Stimulated activated CD4-positive, alpha-beta T cell treated with anti-CD3 and anti-CD28 coated beads, TNF-alpha, amount 100 ng/mL, for 24 hours (primary cell): ENCODE measurements at regions not wholly inside any gene's neighbourhood (a gene's known extent, or its start where the extent isn't known, plus 50 kb on each side); places are given as distances from the start of the nearest gene placed in this dataset.

Source experiments
- DNase-seq, 3 experiments: peaks; one replicate each; pipeline ENCODE4 v3.0.0-alpha.2; 2020; ENCODE audit warnings: low read depth in 3 of 3

DNA sequence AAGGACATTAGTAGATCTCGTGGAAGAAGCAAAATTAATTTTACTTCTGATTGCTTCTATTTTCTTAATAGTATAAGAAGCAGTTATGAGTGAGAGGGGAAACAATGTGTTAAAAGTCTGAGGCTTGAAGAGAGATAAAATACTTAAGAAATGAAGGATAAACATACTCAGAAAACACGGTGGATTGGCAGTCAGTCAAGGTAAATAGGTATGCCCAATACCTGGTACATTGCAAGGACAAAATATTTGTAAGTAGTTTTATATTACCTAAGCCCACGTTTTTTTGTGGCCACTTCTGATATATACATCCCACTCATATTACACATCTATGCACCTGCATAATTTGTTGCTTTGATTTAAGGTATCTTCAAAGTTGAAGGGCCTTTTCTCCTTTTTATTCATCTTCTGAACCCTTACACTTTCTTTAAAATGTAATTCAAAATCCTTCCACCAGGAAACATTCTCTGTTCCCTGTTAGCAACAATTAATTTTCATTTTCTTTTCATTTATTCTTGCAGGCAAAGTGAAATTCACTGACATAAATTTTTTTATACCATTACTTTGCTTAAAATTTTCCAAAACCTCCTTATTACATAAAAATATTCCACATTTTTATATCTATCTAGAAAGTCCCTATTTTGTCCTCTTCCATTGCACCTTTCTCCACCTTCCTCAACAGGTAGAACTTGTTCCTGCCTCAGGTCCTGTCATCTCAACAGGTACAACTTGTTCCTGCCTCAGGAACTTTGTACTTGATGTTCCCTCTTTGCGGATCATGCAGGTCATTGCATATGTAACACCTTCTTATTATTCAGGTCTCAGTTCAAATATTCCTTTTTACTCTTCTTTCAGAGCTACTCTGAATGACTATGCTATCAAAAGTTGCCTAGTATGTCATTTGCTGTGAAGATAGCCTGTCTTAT lies 755.7 kb upstream of the ALCAM start:
- DNase-seq, result no peak

DNA sequence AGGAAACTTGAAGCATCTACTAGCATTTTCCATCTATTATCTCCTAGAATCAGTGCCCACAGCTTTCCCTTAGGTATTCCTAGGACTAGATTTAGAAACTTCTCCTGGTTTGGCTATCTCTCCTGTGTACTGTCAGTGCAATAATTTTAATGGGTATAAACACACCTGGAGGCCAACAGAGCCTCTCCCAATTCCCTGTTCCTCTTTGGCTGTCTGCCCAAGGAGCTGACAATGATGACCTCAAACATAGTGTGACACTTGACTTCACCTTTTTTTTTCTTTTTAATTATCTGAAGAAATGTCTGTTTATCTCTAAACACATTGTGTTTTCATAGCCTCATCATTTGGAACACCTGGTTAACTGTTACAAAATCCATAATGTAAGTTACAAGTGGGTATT lies 754.5 kb upstream of the ALCAM start:
- no peak for DNase-seq

GRCh38 chr3:104614564-104614963 lies 752.1 kb upstream of the ALCAM start:
- no peak for DNase-seq

DNA sequence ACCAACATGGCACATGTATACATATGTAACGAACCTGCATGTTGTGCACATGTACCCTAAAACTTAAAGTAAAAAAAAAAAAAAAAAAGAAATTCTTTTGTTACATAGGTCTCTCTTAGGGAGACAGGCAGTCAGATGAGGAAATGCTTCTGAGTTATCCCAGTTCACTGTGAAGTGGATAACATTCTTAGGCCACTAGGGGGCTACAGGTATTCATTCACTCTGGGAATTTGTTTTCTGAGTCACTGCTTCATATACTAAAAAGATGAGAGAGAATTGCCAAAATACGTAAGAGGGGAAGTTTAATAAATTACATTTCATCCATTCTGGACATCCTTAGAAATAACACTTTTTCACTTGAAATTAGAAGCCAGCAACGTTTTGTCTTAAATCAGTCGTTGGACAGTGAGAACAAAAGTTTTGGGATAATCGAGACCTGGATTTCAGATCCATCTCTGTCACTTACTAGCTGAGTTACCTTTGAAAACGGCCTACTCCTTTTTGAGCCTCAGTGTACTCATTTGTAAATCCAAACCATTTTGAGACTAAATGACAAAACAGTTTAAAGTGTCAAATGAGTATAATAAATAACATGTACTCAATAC lies 738.4 kb upstream of the ALCAM start:
- DNase-seq, result no peak

DNA sequence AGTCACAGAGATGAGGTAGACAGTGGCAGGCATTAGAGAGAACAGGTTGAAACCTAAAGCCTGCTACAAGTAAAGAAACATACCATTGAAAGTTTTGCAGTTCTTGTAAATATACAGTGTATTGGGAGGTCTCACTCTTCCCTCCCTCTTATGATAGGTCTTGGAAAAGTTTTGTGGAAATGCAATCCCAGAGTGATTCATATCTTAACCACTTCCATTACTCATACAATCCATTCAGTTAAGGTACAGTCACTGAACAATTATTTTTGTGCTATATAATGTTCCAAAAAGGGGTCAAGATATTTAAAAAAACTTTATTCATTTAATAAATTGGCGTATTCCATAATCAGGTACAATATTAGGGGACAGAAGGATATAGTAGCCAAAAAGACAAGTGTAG lies 737.7 kb upstream of the ALCAM start:
- DNase-seq, result no peak

GRCh38 chr3:104631254-104631653 lies 735.5 kb upstream of the ALCAM start:
- no peak for DNase-seq

DNA sequence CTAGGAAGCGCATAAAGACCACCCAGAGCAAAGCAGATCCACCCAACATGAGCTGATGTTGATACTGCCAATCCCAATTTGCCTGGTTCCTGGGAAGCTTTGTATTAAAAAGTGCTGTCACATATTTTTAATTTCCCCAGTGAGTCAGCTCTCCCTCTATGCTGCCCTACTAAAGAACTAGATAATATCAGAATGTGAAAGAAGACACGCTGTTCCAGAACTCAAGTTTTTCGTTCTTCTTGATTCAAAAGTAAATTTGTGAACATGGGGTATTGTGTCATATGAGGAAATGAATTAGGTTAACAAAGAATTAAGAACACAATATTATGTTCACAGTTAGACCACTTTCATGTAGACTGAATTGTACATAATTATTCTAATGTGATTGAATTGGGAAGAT lies 734.2 kb upstream of the ALCAM start:
- no peak for DNase-seq

DNA sequence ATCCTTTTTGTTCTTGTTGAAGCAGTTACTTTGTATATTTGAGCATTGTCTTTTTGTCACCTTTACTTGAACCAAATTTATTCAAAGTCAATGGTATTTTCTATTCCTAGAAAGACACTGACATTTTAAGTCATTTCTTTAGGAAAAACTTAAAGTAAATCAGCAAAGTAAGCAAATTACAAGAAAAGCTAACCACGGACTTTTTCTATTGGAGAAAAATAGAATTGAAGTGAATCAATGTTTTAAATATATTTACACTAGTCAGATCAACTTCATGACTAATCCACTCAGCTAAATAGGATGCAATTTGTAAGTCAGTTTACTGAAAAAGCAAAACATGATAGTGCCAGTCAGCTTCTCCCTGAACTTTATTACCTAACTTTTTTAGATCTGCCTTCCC lies 733.8 kb upstream of the ALCAM start:
- no peak for DNase-seq

GRCh38 chr3:104635872-104636580 lies 730.7 kb upstream of the ALCAM start:
- no peak for DNase-seq

DNA sequence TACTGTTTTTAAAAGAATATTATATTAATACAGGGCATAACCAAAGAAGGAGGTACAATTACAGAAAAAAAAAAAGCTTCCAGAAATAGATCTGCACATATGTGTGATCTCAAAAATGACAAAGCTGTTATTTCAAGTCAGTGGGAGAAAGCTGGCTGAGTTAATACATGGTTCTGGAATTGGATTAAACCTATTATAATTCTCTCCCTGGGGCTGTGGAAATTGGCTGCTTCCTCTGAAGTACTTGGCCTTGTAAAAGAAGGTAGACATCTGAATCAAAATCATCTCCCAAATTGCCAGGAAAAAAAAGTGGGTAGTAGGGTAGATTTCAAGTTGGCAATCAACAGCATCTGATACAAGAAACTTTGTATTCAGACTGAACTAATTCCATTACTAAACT lies 723.9 kb upstream of the ALCAM start:
- DNase-seq, result no peak

GRCh38 chr3:104646196-104646595 lies 720.5 kb upstream of the ALCAM start:
- no peak for DNase-seq

DNA sequence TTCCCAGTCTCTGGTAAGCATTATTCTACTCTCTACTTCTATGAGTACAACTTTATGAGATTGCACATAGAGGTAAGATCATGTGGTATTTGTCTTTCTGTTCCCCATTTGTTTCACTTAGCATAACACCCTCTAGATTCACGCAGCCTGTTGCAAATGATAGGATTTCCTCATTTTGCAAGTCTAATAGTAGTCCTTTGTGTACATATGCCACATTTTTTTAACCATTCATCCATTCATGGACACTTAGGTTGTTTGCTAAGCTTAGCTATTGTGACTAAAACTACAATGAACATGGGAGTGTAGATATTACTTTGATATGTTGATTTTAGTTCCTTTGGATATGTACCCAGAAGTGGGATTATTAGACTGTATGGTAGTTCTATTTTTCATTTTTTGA lies 717.9 kb upstream of the ALCAM start:
- DNase-seq, result no peak

DNA sequence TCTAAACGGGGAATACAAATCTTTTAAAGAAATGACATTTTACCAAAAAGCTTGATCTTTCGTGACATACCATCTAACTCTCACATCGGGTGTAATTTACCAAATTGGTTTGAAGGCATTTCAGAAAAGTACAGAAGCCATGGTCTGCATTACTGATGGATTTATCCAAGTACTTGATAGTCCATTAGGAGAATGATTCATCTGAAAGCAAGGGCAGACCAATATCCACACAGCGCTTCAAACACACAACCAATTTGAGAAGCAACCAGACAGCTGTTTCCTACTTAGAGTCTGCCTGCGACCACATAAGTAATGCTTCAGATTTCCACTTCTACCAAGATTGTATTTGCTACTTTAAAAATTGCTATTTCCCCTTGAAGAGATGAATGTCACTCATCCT lies 697.6 kb upstream of the ALCAM start:
- DNase-seq, result no peak

DNA sequence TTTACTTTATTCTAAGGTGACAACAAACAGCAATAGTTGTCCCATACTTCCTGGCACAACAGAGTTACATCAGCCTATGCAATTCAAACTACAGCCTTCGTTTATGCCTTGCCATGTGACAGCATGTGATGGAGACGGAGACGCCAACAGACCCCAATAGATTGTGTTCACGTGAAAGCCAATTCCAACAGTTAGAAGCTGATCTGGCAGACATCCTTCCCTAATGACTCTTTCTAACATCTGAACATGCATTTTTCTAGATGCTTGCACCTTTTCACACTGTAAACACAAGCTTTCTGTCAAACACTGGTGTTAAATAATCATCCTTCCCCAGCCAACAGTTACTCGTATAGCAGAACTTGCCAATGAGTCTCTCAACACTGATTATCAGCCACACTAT lies 694.4 kb upstream of the ALCAM start:
- DNase-seq, result no peak

DNA sequence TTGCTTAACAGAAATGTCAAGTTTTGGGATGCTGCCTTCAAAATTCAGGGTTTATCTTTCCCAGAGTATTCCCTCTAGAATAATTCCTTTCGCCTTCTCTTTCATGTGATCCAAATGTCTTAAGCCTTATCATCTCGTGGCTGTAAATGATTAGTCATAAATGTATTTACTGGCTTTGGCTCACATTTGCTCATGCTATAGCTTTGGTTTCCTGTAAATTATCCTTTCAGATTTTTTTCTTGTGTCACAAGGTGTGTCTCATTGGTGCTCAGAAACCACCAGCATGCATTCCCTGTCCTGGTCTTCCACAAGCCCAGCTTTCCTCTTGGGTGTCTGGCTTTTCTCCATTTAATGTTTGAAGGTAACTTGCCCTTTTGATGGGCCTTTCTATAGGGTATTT lies 692.7 kb upstream of the ALCAM start:
- no peak for DNase-seq

DNA sequence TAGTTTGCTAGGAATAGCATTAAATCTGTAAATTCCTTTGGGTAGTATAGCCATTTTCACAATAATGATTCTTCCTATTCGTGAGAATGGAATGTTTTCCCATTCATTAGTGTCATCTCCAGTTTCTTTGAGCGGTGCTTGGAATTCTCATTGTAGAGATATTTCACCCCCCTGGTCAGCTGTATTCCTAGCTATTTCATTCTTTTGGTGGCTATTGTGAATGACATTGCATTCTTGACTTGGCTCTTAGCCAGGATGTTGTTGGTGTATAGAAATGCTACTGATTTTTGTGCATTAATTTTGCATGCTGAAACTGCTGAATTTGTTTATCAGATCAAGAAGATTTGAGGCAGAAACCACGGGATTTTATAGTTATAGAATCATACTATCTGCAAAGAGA lies 690.5 kb upstream of the ALCAM start:
- no peak for DNase-seq

GRCh38 chr3:104677932-104678331 lies 688.8 kb upstream of the ALCAM start:
- DNase-seq, result no peak

GRCh38 chr3:104685492-104685891 lies 681.2 kb upstream of the ALCAM start:
- DNase-seq, result no peak

- DNase-seq, result no peak
These were observed 679.3 kb upstream of the ALCAM start for GRCh38 chr3:104687362-104687761.

DNA sequence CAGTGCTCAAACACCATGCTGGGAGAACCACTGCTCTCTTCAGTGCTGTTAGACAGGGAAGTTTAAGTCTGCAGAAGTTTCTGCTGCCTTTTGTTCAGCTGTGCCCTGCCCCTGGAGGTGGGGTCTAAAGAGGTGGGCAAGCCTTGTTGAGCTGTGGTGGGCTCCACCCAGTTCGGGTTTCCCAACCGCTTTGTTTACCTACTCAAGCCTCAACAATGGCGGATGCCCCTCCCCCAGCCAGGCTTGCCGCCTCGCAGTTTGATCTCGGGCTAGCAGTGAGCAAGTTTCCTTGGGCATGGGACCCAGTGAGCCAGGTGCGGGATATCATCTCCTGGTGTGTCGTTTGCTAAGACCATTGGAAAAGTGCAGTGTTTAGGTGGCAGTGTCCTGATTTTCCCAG lies 670.2 kb upstream of the ALCAM start:
- no peak for DNase-seq

GRCh38 chr3:104711406-104711805 lies 655.3 kb upstream of the ALCAM start:
- no peak for DNase-seq

GRCh38 chr3:104715972-104716371 lies 650.7 kb upstream of the ALCAM start:
- no peak for DNase-seq

DNA sequence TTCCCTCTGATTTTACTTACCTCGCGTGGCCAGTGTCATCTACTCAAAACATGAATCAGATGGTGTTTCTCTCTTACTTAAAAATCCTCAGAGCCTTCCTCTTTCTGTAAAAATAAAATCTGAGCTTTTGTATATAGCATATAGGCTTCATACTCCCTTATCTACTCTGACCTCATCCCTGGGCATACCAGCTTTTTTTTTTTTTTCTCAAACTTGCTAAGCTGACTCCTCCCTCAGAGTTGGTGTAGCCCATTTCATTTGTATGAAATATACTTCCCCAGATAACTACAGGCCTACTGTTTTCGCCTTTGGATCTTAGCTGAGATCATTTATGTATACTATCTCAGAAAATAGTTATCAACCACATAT lies 648.9 kb upstream of the ALCAM start:
- no peak for DNase-seq
